ENCODE measurements at regions not wholly inside any gene's neighbourhood (a gene's known extent, or its start where the extent isn't known, plus 50 kb on each side); places are given as distances from the start of the nearest gene placed in this dataset.

DNA sequence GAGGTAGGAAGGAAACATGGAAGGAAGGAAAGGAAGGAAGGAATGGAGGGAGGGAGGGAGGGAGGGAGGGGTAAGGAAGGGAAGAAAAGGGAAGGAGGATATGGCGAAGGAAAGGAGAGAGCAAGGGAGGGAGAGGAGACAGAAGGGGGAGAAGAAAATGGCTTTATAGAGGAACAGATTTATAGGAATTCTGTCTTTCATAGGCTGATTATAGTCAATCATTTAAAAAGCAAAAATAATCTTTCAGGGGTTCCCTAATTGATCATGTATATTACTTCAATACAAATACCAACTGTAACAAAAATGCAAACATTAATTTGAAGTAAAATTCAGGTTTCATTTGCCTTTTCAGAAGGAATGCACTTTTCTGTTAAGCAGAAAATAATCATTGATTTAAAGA lies 519.1 kb downstream of the MDFIC start:
- DNase-seq = no peak

DNA sequence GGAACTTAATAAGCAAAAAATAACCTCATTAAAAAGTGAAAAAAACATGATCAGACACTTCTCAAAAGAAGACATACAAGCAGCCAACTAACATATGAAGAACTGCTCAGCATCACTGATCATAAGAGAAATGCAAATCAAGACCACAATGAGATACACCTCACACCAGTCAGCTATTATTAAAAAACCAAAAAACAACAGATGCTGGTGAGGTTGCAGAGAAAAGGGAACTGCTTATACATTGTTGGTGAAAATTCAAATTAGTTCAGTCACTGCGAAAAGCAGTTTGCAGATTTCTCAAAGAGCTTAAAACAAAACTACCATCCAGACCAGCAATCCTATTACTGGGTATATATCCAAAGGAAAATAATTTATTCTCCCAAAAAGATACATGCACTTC lies 513.3 kb downstream of the MDFIC start:
- DNase-seq = no peak

DNA sequence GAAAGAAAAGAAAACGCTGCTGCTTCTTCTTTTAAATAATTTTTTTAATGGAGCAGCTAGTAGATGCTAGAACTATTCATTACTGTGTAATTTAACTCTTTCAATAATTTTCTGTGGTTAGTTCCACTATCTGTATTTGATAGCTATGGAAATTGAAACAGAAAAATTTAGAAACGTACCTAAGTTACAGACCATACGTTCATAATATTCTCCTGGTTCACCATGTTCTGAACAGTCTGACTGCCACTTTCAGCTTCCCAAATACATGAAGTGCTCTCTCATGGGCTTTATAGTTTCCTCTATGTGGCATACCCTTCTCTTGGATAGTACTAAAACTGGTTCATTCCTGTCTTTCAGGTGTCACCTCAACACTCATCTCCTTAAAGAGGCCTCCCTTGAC lies 508.0 kb downstream of the MDFIC start:
- DNase-seq = no peak

DNA sequence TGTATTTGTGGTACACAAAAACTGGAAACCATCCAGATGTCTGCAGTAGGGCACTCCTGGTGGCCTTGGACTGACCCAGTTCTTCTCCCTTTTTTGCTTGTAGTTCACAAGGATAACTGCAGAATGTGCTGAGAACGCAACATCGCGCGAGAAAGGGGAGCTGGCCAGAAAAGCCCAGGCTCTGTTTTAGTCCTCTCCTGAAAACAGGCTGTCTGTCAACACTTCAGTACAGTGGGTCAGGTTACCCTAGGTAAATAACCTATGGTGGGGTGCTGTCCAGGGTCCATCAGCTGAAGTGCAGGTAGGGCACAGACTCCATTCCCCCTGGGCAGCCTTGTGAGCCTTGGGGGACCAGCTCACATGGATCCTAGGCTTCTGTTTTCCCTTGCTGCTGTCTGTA lies 495.8 kb downstream of the MDFIC start:
- DNase-seq = no peak

DNA sequence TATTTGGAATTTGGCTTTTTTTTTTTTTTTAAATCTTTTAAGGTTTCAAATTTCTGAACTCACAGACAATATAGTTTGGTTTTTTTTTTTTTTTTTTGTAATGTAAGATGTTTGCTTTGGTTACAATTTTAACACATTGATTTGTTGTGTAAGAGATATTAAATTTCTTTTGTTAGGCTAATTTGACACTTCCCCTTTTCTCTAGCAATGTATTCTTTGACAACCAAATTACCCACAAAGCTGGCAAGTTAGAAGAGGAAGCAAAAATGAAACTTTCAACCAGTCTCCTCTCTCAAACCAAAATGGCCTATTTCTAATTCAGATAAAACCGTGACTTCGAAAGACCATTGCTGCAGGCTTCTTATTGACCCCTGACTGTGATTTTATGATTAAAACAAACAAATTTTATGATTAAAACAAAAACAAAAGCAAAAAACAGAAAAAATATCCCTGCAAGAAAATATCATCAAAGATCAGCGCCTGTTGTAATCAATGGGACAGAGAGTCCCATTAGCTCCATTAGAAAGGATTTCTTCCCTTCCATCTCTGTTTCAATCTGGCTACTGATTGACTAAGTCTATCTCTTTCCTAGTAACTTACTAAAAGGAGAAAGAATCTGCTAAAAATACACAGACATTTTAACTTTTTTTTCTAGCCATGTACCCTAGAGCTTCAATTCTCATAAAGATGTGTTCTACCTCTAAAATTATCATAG lies 489.2 kb downstream of the MDFIC start:
- no peak for DNase-seq

DNA sequence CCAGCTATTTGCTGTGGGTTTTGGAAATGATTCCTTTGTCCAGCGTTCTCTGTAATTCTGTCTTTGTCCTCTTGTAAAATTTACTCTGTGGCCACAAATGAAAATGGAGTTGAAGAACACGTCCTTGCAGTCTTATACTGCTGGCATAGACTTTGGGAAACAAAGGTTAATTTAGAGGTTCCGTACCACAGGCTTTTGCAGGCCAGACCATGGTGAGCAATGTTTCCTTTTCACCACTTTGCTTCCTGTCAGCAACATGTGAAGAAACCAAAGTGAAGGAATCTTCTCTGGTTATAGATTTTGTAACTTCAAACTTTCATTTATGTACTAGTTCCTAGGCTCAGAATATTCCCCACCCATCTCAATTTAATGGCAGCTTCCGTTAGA lies 488.5 kb downstream of the MDFIC start:
- DNase-seq = no peak

DNA sequence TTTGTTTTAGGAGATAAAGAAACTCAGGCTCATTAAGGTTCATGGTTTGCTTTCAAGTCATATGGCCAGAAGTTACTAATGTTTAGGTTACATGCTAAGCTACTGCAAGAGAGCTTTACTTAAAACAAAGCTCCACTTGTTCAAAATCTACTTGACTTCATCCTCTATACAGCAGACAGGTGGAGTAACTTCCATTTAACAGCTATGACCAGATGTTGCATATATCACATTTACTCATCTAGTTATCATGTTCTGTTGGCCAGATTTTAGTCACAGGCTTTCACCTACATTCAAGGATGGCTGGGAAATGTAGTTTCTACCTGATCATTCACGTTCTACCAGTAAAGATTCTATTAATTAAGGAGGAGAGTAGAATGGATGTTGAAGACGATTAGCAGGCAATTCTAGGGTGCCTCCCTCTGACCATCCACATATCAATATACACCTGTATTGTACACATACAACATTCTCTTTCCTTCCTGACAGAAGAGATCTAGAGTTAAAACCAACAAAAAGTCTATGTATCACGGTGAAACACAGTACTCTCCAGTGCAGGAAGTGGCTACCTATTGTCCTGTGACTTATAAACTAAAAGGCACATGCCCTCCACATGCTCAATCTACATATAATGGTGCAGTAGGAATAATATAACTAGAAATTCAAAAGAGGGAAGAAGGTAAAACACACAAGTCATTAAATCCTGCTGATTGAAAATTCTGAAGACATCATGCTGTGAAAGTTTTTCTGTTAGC lies 488.0 kb downstream of the MDFIC start:
- no peak for DNase-seq

DNA sequence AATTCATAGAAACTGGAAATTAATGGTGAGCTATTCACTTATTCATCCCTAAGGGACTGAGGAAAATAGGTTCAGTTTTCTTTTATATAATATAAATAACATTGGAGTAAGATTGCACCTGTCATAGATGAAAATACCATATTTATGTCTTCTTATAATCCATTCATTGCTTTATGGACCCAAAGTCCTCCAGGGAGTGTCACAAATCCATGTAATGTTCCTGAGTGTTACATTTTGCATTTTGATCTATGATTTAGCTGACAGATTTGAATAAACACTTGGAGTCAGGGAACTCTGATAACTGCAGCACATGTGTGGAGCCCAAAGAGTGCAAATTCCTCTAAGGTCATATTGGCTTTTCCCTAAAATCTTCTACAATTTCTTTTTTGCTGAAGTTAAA lies 484.3 kb downstream of the MDFIC start:
- no peak for DNase-seq

DNA sequence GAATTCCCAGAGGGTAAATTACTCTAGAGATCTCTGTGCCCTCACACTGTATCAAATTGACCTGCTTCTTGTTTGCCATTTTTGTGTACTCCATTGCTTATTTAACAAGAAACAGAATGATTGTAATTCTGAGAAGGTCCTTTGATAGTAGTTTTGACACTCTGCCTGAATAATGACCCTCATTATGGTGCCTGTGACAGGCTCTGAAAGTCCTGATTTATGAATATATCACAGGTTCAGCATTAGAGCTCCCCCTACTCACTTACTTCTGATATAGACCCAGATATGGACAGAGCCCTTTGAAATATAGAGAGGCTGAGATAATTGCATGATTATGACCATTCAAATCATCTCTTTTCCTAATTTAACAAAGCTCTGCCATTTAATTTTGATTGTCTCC lies 465.2 kb downstream of the MDFIC start:
- DNase-seq = no peak

DNA sequence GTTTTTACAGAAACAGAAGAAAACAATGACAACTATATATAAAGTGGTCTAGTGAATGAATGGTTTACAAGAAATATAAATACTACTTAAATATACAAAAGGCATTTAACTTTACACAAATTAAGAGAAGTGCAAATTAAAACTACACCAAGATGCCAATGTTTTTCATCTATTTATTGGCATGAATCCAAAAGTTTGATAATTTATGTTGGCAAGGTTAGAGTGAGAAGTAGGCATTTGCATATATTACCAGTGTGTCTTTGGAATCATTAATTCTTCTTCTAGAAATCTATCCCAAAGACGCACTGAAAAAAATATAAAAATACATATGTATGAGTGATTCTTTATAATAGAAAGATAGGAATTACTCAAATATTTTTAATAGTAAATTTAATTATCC lies 457.4 kb downstream of the MDFIC start:
- no peak for DNase-seq

DNA sequence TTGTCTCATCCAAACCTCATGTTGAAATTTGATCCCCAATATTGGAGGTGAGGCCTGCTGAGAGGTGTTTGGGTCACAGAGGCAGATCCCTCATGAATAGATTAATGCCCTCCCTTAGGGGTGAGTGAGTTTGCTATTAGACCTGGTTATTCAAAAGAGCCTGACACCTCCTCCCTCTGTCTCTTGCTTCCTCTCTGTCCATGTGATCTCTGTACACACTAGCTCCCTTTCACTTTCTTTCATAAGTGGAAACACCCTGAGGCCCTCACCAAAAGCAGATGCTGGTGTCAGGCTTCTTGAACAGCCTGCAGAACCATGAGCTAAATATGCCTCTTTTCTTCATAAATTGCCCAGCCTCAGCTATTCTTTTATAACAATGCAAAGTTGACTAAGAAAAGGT lies 447.1 kb downstream of the MDFIC start:
- DNase-seq = no peak

DNA sequence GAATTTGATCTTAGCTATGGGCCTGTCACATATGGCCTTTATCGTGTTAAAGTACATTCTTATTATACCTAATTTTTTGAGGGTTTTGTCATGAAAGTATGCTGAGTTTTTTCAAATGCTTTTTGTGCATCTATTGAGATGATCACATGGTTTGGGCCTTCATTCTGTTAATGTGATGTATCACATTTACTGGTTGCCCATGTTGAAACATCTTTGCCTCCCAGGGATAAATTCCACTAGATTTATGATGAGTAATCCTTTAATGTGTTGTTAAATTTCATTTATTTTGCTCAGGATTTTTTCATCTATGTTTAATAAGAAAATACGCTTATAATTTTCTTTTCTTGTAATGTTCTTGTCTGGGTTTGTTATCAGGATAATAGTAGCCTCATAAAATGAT lies 442.0 kb downstream of the MDFIC start:
- no peak for DNase-seq

DNA sequence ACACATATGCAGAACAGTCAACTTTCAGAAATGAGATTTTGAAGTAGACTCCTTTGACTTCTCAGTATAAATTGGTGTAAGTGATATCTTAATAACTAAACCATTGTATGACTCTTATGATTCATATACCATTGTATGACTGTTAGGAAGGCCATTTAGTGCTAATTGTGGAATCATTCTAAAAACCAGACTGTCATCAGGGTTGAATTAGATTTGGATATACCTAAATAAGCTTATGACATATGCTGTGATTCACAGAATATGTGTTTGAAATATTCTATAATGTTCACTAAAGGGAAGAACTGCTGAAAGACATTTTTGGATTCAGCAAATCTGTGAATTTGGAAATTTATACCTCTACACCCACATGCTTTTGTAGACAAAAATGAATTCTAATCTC lies 438.1 kb downstream of the MDFIC start:
- no peak for DNase-seq

DNA sequence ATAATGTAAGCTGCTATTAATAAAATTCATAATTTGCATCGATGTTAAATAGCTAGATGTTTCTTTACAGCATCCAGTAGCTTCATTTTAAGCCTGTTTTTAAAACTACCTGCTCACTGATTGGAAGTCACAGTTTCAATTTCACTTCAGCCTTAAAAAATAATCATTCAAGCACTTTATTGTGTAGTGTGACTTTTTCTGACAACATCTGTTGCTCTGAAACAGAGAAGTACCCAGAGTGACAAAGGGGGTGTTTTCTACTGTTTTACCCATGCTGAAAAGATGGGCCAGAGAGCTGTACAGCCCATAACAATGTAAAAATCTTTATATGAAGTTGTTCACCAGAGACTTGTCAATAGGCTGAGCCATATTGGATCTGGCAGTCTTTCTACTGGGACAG lies 437.2 kb downstream of the MDFIC start:
- DNase-seq = no peak

DNA sequence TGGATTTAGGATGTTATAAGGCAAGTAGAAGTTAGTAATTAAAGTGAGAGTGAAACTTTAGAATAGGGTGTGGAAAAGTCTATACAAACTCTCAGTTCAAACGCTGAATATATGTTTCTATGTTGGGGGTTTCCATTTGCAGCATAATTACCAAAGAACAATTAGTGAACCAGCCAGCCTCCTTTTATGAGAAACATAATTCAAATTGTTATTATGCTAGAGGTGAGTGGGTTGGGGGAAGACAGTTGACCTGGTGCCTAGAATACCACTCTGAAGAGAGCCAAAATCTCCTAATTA lies 435.8 kb downstream of the MDFIC start:
- DNase-seq = no peak

DNA sequence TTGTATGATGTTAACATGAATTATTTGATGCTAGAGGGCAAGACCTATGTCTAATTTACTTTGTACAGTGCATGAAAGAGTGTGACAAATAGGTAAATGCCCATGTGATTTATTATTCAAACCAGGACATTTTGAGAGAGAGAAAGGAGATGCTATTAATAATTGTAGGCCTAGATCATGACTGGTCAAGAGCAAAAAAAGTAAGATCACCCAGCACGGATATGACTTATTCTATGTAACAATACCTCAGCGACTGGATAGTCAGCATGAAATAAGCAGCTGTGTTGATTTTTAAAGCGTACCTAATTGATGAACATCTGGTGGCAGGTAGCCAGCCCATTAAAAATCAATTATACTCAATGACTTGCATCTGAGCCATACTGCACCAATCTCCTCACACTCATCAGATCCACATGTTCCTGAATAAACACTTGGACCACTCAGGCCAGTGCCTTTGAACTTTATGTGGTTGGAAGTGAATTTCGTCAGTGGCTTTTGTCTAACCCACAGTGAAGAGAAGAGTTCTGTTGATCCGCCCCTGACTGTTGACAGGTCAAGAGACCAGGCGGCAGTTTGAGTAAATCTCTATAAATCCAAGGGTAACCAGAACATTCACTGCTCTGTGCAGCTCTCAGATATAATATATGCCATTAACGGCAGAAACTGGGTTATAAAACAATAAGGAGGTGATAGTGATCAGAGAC lies 435.3 kb downstream of the MDFIC start:
- DNase-seq = no peak

DNA sequence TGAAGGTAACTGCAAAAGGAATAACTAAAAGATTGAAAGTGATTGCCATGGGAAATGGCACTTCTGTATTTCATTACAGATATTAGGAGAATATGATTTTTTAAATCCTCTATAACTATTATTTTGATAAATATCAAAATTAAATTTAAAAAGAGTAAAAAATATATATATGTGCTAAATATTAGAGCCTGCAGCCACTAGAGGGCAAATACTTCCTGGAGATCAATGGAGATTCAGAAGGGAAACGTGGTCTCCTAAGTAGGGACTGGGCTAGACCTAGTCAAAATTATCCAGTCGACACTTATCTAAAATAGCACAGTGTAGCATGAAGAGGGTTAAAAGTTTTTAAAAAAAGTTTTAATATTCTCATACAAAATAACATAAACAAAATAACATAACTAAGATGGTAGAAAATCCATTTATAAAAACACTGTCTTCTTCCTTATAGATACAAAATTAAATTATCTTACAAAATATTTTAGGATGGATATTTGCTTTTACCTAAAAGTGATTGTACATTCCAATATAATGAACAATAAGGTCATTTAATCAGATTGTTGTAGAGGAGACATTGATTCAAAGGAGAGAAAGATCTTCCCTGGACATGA lies 434.3 kb downstream of the MDFIC start:
- DNase-seq = no peak

DNA sequence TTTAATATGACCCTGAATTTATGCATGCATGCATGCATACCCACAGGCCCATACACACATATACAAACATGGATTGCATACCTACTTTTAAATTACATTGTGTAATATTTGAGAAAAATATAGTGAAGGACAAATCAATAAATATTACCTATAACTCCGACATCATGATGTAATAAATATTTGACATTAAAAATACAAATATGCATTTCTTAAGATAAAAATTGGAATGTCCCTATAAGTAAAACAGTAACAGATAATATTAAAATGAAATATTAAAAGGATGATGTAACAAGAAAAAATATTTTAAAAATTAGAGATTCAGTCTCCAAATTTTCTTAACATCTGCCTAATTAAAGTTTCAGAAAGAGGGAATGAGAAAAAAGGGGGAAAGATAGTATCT lies 433.0 kb downstream of the MDFIC start:
- DNase-seq = no peak

DNA sequence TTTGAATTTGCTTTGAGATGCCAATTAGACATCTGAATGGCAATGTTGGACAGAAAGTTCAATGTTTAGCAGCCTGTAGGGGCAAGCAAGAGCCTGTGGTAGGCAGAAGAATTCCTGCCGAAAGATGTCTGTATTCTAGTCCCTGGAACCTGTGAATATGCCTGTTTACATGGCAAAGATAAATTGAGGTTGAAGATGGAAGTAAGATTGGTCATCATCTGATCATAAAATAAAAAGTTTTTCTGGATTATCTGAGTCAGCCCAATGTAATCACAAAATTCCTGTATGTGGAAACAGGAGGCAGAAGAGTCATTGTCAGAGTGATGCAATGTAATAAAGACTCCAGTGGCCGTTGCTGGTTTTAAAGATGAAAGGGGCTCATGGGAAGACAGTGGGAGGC lies 430.5 kb downstream of the MDFIC start:
- no peak for DNase-seq

DNA sequence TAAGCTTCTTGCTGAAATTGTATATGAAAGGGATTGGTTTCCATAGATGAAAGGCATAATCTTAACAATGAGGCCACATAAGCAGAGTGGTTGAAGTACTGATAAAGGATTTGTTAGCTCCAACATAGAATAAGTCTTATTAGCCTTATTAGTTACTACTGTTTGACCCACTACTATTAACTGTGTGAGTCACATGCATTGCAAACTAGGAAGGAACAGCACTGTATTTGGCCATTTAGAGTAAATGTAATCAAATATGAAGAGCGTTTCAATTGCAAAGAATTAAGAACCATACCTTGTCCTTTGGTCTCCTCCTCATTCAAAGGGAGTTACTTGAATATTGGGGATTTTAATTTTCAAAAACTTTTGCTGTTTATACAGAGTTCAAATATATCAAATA lies 428.9 kb downstream of the MDFIC start:
- DNase-seq = no peak

DNA sequence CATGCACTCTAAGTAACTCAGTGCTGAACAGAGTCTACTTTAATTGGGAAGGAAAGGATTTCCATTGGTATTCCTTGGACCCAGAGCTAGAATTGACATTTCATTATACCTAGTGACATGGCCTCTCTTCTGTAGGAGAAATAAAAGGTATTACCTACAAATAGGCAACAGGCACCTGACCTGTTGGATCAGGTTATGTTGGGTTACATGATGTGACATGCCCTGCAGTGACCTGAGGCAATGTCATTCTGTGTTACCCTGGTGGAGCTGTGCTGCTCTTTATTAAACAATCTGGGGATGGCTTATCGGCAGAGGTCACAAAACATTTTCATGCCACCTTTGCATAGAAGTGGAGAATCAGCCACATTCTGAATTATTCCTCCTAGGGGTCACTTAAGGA lies 427.7 kb downstream of the MDFIC start:
- DNase-seq = no peak

DNA sequence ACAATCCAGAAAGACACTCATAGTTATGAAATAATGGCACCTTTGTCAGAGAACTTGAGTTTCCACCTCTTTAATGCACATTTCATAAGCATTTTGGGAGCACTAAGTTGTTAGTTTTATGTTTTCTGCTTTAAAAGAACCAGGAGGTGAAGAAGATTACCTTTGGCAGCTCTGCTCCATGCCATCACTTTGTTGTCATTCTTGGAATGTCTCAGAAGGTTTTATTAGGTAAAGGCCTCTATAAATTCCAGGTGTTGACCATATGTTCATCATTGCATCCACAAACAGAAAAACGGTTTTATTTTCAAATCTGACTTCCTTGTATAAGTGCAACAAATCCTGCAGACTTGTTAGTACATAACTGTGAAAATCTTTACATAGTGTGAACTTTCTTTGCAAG lies 424.8 kb downstream of the MDFIC start:
- no peak for DNase-seq

DNA sequence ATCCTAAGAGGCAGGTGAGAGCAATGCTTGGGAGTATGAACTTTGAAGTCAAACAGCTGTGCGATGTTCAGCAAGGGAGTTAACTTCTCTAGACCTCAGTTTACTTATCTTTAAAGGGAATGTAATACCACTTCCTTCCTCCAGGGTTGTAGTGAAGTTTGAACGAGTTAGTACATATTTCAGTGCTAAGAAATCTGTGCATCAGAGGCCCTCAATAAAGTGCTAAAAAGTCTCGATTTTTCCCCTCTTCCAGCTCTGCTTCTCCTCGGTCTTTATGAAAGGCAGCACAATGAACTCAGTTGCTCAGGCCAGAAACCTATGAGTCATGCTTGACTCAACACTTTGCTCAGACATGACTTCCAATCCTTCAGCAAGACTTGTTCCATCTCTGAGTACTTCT lies 418.9 kb downstream of the MDFIC start:
- no peak for DNase-seq

DNA sequence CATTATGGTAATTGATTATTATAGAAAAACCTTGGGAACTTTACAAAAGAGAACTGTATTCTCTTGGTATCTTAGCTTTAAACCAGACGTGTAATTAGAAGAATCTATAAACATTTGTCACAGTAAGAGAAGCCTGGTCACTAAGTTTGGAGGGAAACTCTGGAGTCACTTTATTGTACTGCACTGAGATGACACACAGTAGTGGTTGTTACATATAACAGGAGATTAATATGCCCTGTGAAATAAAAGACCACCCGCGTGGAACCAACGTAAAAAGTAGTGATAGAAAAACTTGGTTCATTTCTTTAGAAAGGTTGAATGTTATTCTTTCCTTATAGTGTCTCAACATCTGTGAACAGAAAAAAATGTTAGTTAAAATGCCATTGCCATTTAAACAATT lies 416.1 kb downstream of the MDFIC start:
- no peak for DNase-seq
